AG10803 (cell line): ENCODE measurements at regions not wholly inside any gene's neighbourhood (a gene's known extent, or its start where the extent isn't known, plus 50 kb on each side); places are given as distances from the start of the nearest gene placed in this dataset.

ENCODE experiments used
- DNase-seq: peaks from one replicate; pipeline ENCODE4 v3.0.0; 2010; ENCODE audit warnings: low read depth
- H3K4me3 ChIP-seq: 2 replicates; pipeline ENCODE4 v1.5.1; 2011; ENCODE audit warnings: mild to moderate bottlenecking, low read length, control low read depth
- CTCF ChIP-seq: conservative IDR thresholded peaks from 2 replicates; pipeline ENCODE4 v1.5.1; 2011; ENCODE audit warnings: mild to moderate bottlenecking, low read length, control low read depth, inconsistent platforms

GRCh38 chr10:128448796-128449195 lies 322.6 kb upstream of the MKI67 start:
- H3K4me3 ChIP-seq = no peak overlapping the region
- no peak for DNase-seq
- no peak for TF ChIP-seq CTCF

GRCh38 chr10:128451879-128452278 lies 325.7 kb upstream of the MKI67 start:
- TF ChIP-seq CTCF = no peak
- no peak for DNase-seq

GRCh38 chr10:128456271-128456670 lies 330.0 kb upstream of the MKI67 start:
- no peak for DNase-seq
- no peak overlapping the region for H3K4me3 ChIP-seq
- no peak for TF ChIP-seq CTCF

More at GRCh38 chr10:128451879-128452278, 325.7 kb upstream of the MKI67 start:
- no peak overlapping the region for H3K4me3 ChIP-seq

GRCh38 chr10:128457136-128457535 lies 330.9 kb upstream of the MKI67 start:
- DNase-seq = no peak
- H3K4me3 ChIP-seq = no peak overlapping the region
- TF ChIP-seq CTCF = no peak

GRCh38 chr10:128461991-128462390 lies 335.8 kb upstream of the MKI67 start:
- no peak for DNase-seq
- no peak for TF ChIP-seq CTCF
- H3K4me3 ChIP-seq = no peak overlapping the region

GRCh38 chr10:128462844-128463243 lies 336.6 kb upstream of the MKI67 start:
- TF ChIP-seq CTCF = no peak
- no peak overlapping the region for H3K4me3 ChIP-seq
- no peak for DNase-seq

GRCh38 chr10:128463991-128464760 lies 338.0 kb upstream of the MKI67 start:
- H3K4me3 ChIP-seq = no peak overlapping the region
- TF ChIP-seq CTCF = no peak
- DNase-seq = peak; percentile 47
